Gastrocnemius medialis (tissue), 4 donors: ENCODE measurements at regions not wholly inside any gene's neighbourhood (a gene's known extent, or its start where the extent isn't known, plus 50 kb on each side); places are given as distances from the start of the nearest gene placed in this dataset.
"Not testable (repeated sequence)": the region's sequence is repeated elsewhere in the genome, so short reads cannot be mapped to it uniquely, and the experiment has no call there.

Source experiments
- POLR2A ChIP-seq, 2 donors: fragments of 450-650 bp; IDR thresholded peaks; one replicate each; pipeline ENCODE4 v1.6.1; 2017; ENCODE audit warnings: antibody characterized with exemption in 2 of 2, mild to moderate bottlenecking in 2 of 2, moderate library complexity in 2 of 2
- TF ChIP-seq, protein P1 (sequence below), 5 experiments: fragments of 450-650 bp in 3 of 5; fragments of 200-600 bp in 2 of 5; sonication (generic) in 2 of 5; IDR thresholded peaks in 4 of 5; conservative IDR thresholded peaks in 1 of 5; 1 replicate in 4 of 5; 2 replicates in 1 of 5; pipeline ENCODE4 v1.5.1; 2016 to 2019; ENCODE audit warnings: antibody characterized with exemption in 5 of 5, mild to moderate bottlenecking in 3 of 5, moderate library complexity in 3 of 5

DNA sequence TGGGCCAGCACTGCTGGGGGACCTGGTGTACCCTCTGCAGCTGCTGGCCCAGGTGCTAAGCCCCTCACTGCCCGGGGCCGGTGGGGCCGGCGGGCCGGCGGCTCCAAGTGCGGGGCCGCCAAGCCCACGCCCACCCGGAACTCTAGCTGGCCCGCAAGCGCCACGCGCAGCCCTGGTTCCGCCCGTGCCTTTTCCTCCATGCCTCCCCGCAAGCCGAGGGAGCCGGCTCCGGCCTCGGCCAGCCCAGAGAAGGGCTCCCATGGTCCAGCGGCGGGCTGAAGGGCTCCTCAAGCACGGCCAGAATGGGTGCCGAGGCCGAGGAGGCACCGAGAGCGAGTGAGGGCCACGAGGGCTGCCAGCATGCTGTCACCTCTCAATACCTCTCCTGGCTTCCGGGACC is 194.9 kb downstream of the STK31 start:
- TF ChIP-seq, protein P1, sequence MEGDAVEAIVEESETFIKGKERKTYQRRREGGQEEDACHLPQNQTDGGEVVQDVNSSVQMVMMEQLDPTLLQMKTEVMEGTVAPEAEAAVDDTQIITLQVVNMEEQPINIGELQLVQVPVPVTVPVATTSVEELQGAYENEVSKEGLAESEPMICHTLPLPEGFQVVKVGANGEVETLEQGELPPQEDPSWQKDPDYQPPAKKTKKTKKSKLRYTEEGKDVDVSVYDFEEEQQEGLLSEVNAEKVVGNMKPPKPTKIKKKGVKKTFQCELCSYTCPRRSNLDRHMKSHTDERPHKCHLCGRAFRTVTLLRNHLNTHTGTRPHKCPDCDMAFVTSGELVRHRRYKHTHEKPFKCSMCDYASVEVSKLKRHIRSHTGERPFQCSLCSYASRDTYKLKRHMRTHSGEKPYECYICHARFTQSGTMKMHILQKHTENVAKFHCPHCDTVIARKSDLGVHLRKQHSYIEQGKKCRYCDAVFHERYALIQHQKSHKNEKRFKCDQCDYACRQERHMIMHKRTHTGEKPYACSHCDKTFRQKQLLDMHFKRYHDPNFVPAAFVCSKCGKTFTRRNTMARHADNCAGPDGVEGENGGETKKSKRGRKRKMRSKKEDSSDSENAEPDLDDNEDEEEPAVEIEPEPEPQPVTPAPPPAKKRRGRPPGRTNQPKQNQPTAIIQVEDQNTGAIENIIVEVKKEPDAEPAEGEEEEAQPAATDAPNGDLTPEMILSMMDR (IDR thresholded peaks at IDR 0.05 in 4 of 5, conservative IDR thresholded peaks at IDR 0.05 in 1 of 5) = not testable (repeated sequence)
- not testable (repeated sequence) for TF ChIP-seq POLR2A (IDR thresholded peaks at IDR 0.05)
